ENCODE measurements at regions not wholly inside any gene's neighbourhood (a gene's known extent, or its start where the extent isn't known, plus 50 kb on each side); places are given as distances from the start of the nearest gene placed in this dataset.

DNA sequence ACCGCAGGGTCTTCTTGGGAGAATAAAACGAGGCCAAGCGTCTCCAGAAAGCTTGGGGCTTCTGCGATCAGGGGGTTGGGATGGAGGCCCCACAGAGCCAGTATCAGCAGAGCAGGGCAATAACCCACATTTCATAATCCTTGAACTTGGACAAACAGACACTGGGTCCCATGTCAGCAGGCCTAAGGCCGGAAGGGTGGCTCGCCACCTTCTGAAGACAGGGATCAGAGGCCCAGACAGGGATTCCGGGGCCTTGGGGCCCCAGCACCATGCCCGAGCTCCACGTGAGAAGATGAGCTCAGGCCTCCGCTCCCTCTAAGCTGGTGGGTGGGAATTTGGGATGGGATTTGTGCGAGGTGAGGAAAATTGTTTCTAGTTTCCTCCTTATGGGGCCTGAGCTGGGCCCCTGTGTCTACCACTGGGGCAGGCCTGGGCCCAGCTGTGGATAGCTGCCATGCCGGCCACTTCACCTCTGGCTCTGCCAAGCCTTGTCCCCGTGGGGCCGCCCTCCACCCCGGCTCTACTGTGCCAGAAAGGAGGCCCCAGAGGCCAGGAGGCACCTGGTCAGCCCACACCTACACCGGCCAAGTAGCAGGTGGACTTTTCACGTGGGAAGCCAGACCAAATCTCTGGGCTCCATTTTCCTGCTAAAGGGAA, 67.2 kb upstream of the DLK1 start:
- H3K36me3 Mint-ChIP-seq (ENCODE audit: low read depth), result no peaks in the 10 kb centered on the region
- TF ChIP-seq, protein P1, sequence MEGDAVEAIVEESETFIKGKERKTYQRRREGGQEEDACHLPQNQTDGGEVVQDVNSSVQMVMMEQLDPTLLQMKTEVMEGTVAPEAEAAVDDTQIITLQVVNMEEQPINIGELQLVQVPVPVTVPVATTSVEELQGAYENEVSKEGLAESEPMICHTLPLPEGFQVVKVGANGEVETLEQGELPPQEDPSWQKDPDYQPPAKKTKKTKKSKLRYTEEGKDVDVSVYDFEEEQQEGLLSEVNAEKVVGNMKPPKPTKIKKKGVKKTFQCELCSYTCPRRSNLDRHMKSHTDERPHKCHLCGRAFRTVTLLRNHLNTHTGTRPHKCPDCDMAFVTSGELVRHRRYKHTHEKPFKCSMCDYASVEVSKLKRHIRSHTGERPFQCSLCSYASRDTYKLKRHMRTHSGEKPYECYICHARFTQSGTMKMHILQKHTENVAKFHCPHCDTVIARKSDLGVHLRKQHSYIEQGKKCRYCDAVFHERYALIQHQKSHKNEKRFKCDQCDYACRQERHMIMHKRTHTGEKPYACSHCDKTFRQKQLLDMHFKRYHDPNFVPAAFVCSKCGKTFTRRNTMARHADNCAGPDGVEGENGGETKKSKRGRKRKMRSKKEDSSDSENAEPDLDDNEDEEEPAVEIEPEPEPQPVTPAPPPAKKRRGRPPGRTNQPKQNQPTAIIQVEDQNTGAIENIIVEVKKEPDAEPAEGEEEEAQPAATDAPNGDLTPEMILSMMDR (IDR thresholded peaks at IDR 0.05), result no peak
- no peak for DNase-seq
- H3K9me3 Mint-ChIP-seq, result no peaks in the 10 kb centered on the region
- H3K27ac Mint-ChIP-seq, result no peak overlapping the region
- H3K4me1 Mint-ChIP-seq, result peaks cover 65% of the 10 kb centered on the region
- peaks cover 14% of the 10 kb centered on the region for H3K27me3 Mint-ChIP-seq (ENCODE audit: low read depth, poor library complexity)
- no peak overlapping the region for H3K4me3 Mint-ChIP-seq

DNA sequence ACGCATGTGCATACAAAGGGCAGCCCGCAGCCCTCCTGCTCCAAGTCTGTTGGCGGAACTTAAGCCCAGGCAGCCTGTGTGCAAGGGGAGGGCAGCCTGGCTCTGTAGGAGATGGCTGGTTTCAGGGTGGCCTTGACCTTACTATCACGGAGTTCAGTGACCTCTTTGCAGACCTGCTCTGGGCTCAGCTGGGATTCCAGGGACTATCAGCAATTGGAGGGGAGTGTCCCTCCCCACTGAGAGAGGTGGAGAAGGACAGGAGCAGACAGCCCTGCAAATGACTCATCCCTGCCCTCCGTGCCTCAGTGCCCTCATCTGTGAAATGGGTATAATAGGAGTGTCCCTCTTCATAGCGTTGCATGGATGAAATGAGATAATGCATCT, 66.2 kb upstream of the DLK1 start:
- H3K27me3 Mint-ChIP-seq (ENCODE audit: low read depth, poor library complexity), result peaks cover 15% of the 10 kb centered on the region
- no peaks in the 10 kb centered on the region for H3K9me3 Mint-ChIP-seq
- no peak for DNase-seq
- H3K4me1 Mint-ChIP-seq, result peaks cover 71% of the 10 kb centered on the region
- no peak overlapping the region for H3K27ac Mint-ChIP-seq
- H3K36me3 Mint-ChIP-seq (ENCODE audit: low read depth), result no peaks in the 10 kb centered on the region
- TF ChIP-seq, protein P1 (IDR thresholded peaks at IDR 0.05), result no peak
- no peak overlapping the region for H3K4me3 Mint-ChIP-seq

DNA sequence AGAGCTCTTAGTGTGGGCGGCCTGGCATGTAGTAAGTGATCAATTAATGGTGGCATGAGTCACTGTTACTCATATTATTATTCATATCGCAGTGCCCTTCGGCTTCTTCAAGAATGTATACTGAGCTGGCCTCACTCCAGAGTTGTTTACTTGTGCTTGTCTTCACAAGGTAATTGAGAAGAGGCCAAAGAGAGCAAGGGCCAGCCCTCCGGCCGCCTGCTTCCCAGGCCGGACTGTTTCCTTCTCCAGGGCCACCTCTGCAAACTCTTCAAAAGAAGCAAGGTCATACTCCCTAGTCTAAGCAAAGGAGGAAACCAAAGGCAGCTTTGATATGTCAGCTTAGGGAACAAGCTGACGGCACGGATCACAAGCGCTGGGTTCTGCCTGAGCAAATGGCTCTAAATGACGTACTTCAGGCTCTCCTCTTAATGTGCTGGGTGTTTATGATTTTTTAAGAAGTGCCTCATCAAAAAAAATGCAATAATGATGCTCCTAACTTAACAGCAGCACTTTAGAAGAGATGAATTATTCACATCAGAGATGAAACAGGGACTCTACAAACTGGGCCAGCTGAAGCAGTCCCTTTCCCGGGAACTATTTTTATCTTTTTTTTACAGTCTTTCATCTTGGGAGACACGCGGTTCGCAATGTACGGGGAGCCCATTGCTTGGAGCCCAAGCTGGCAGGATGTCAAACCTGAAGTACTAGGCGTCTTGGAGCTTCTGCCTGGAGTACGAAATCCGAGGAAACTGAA, 65.6 kb upstream of the DLK1 start:
- Mint-ChIP-seq H3K27me3 (ENCODE audit: low read depth, poor library complexity) (peaks cover 15% of the 10 kb centered on the region), H3K4me1 (peaks cover 69% of the 10 kb centered on the region), H3K36me3 (ENCODE audit: low read depth) (no peaks in the 10 kb centered on the region), H3K27ac (no peak overlapping the region), H3K4me3 (no peak overlapping the region), H3K9me3 (no peaks in the 10 kb centered on the region)
- TF ChIP-seq, protein P1 (IDR thresholded peaks at IDR 0.05), result no peak
- no peak for DNase-seq

DNA sequence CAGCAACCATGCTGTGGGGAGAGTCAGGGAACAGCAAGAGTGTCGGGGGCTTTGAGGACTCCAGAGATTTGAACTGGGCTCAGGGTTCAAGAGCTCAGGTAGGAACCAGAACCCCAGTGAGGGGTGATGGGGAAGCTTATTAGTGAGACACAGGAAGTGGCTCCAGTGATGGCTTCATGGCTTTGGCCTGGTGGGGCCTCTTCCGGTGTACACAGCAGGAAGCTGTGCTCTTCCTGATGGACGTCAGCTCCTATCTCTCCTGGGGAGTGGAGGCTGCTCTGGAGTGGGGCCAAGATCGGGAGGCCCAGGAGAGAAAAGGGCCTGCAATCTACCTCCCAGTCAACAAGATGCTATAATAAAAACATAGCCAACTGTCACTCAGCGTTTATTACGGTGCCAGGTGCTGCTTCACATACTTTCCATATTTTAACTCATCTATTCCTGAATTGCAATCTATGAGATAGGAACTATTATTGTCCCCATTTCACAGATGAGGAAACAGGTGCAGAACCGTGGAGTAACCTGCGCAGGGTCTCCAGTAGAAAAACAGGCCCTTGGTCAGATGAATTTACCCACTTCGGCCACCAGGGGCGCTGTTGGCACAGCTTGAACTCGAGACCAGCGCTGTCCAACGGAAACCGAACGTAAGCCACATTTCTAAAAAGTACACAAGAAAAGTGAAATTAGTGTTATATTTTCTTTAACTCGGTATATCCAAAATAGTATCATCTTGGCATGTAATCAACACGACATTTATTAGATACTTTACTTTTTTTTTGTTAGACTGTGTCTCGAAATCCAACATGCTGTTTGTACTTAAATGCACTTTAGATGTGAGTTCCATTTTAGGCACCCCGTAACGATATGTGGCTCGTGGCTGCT, 63.6 kb upstream of the DLK1 start:
- Mint-ChIP-seq H3K4me3 (no peak overlapping the region), H3K27ac (no peak overlapping the region), H3K27me3 (ENCODE audit: low read depth, poor library complexity) (peaks cover 8% of the 10 kb centered on the region), H3K9me3 (no peaks in the 10 kb centered on the region), H3K36me3 (ENCODE audit: low read depth) (no peaks in the 10 kb centered on the region), H3K4me1 (peaks cover 61% of the 10 kb centered on the region)
- DNase-seq, result peak; percentile 79
- TF ChIP-seq, protein P1 (IDR thresholded peaks at IDR 0.05), result peak; percentile 96

DNA sequence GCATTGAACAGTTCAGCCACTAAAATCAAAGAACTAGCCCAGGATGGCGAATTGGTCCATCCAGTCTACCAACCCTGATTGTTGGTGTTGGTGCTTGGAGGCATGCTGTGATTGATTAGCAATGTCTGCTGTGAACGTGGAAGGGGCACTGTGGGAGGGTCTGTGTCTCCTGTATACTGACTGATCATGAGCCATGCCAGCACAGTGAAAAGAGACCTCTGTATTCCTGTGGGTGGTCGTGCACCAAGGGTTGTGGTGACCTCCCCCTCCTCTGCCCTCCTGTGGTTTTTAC, 63.0 kb upstream of the DLK1 start:
- Mint-ChIP-seq H3K9me3 (no peaks in the 10 kb centered on the region), H3K4me3 (no peak overlapping the region), H3K4me1 (peaks cover 64% of the 10 kb centered on the region), H3K27ac (no peak overlapping the region), H3K27me3 (ENCODE audit: low read depth, poor library complexity) (peaks cover 8% of the 10 kb centered on the region), H3K36me3 (ENCODE audit: low read depth) (no peaks in the 10 kb centered on the region)
- TF ChIP-seq, protein P1 (IDR thresholded peaks at IDR 0.05), result no peak
- DNase-seq, result no peak
